ENCODE measurements at regions not wholly inside any gene's neighbourhood (a gene's known extent, or its start where the extent isn't known, plus 50 kb on each side); places are given as distances from the start of the nearest gene placed in this dataset.

GRCh38 chr2:221981912-221982470 is 316.8 kb downstream of the PAX3 start:
- TF ChIP-seq CTCF (conservative IDR thresholded peaks at IDR 0.05; ENCODE audit: low read depth, low read length) (no peak), EZH2 (IDR thresholded peaks at IDR 0.05; ENCODE audit: borderline replicate concordance, low read depth, low read length, poor library complexity, severe bottlenecking) (no peak)
